ENCODE measurements at regions not wholly inside any gene's neighbourhood (a gene's known extent, or its start where the extent isn't known, plus 50 kb on each side); places are given as distances from the start of the nearest gene placed in this dataset.

DNA sequence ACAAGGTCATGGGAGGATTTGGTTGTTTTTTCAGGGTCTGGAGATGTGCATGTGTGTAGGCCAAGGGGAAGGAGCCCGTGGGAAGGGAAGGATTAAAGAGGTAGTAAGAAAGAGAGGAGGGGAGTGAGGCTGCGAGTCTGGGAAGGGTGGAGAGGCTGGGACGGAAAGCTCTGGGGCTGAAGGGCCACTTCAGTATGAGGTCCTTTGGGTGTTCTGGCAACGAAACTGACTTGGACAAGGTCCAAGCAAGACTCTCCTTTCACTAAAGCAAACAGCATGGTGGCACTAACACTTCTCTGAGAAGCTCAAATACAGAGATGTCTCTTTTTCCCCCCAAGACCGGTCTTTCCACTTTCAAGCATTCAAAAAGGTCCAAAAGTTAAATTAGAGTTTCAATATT, 394.5 kb downstream of the ARHGEF28 start:
- DNase-seq (ENCODE audit: low read depth): no peak
- TF ChIP-seq, protein P1, sequence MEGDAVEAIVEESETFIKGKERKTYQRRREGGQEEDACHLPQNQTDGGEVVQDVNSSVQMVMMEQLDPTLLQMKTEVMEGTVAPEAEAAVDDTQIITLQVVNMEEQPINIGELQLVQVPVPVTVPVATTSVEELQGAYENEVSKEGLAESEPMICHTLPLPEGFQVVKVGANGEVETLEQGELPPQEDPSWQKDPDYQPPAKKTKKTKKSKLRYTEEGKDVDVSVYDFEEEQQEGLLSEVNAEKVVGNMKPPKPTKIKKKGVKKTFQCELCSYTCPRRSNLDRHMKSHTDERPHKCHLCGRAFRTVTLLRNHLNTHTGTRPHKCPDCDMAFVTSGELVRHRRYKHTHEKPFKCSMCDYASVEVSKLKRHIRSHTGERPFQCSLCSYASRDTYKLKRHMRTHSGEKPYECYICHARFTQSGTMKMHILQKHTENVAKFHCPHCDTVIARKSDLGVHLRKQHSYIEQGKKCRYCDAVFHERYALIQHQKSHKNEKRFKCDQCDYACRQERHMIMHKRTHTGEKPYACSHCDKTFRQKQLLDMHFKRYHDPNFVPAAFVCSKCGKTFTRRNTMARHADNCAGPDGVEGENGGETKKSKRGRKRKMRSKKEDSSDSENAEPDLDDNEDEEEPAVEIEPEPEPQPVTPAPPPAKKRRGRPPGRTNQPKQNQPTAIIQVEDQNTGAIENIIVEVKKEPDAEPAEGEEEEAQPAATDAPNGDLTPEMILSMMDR (IDR thresholded peaks at IDR 0.05; ENCODE audit: control insufficient read depth, insufficient read depth, low read depth, low read length, missing control alignments): no peak
- H3K4me3 ChIP-seq (ENCODE audit: control insufficient read depth, low read depth, low read length): no peak overlapping the region

DNA sequence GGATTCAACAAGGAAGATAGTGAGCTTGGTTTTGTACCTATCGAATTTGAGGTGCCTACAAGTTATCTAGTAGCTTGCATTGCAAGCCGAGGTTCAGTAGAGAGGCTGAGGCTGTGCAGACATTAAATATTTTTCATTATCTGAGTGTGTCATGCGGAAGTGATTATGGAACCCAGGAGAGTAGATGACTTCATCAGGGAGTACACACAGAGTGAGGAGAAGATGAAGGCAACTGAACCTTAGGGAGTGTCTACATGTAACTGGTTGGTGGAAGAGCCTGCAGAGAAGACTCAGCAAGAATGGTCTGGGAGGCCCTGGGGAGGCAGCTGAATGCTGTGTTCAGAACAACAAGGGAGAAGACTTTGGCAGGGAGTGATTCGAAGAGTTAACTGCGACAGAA, 393.9 kb downstream of the ARHGEF28 start:
- H3K4me3 ChIP-seq (ENCODE audit: control insufficient read depth, low read depth, low read length): no peak overlapping the region
- no peak for DNase-seq (ENCODE audit: low read depth)
- TF ChIP-seq, protein P1 (IDR thresholded peaks at IDR 0.05; ENCODE audit: control insufficient read depth, insufficient read depth, low read depth, low read length, missing control alignments): no peak

DNA sequence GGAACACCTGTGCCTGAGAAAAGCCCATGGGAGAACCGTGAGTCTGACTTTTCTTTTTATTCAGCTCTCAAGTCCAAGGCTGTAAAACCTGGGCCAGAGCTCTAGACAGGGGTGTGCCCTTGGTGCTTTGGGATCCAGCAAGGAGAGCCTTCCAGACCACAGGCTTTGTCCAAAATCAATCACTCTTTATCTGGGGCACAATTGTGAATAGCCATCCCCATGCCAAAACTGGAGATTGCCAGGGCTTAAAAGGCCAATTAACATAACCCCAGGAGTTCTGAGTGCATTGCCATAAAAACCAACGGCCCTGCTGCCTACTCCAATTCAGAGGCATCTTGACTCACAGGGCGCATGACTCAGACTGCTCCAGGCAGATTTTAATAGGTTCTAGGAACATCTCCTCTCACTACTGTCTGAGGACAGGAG, 391.8 kb downstream of the ARHGEF28 start:
- no peak overlapping the region for H3K4me3 ChIP-seq (ENCODE audit: control insufficient read depth, low read depth, low read length)
- TF ChIP-seq, protein P1 (IDR thresholded peaks at IDR 0.05; ENCODE audit: control insufficient read depth, insufficient read depth, low read depth, low read length, missing control alignments): no peak
- peak; percentile 18 for DNase-seq (ENCODE audit: low read depth)

DNA sequence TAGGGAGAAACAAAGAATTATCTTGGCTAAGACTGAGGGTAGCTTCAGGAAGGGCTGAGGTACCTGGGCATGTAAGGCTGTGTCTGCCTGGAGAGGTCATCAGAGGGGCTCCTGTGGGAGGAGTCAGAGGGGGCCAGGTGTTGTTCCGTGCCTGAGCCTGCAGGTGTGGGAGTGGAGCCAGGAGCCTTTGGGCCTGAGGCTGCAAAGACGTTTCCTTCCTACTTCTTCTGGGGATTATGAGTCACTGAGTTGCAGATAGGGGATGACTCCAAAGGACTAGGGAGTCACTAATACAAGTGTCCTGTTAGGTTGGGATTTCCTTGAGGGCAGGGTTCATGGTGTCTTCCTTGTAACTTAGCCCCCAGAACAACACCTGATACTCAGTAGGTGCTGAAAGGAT, 391.1 kb downstream of the ARHGEF28 start:
- H3K4me3 ChIP-seq (ENCODE audit: control insufficient read depth, low read depth, low read length): no peak overlapping the region
- TF ChIP-seq, protein P1 (IDR thresholded peaks at IDR 0.05; ENCODE audit: control insufficient read depth, insufficient read depth, low read depth, low read length, missing control alignments): no peak
- DNase-seq (ENCODE audit: low read depth): no peak

DNA sequence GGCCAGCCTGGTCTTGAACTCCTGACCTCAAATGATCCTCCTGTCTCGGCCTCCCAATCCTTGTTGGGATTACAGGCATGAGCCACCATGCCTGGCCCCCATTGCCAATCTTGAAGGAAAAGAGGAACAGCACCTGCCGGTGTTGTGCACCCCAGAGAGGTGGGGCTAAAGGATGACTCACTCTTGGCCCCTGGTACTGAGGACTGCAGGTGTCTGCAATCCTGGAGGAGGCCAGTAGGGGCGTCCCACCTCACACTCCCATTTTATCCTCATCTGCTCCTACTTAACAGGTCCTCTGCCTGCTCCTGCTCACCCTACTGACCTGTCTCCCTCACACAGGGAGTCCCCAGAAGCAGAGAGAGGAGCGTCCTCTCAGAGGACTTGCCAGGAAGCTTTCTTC, 390.4 kb downstream of the ARHGEF28 start:
- DNase-seq (ENCODE audit: low read depth): no peak
- TF ChIP-seq, protein P1 (IDR thresholded peaks at IDR 0.05; ENCODE audit: control insufficient read depth, insufficient read depth, low read depth, low read length, missing control alignments): peak; percentile 11
- H3K4me3 ChIP-seq (ENCODE audit: control insufficient read depth, low read depth, low read length): no peak overlapping the region

DNA sequence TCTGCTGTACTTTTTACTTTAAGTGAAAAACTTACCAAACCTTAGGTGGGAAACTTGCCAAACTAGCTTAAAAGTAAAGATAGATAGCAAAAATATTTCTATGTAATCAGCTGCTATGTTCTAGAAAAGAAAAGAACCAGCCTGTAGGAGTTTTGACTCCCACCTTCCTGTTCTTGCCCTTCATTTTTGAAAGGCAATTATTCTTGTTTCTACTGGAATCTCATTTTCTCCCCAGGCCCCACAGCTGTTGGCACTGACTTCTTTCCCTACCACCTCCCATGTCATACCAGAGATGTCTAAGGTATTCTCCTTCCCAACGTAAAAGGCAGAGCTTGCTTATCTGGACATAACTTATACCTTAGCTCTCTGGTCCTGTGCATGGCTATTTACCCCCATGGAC, 389.7 kb downstream of the ARHGEF28 start:
- TF ChIP-seq, protein P1 (IDR thresholded peaks at IDR 0.05; ENCODE audit: control insufficient read depth, insufficient read depth, low read depth, low read length, missing control alignments): no peak
- no peak for DNase-seq (ENCODE audit: low read depth)
- H3K4me3 ChIP-seq (ENCODE audit: control insufficient read depth, low read depth, low read length): no peak overlapping the region

DNA sequence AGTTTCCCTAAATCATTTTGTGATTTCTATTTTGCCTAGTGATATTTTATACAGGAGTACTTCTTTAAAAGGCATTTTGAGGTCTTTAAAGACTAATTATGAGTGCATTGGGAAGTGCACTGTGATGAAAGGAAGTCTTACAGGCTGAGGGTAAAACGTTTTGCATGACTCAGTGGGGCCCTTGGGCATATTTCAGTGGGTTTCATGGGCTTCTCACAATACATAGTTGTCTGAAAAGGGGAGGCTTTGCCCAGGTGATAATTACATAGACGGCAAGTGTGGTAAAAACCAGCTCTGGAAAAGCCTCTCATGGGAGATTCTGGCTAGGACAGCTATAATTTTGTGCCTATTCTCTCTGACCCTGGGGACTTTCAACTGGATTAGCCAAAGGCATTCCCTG, 387.2 kb downstream of the ARHGEF28 start:
- TF ChIP-seq, protein P1 (IDR thresholded peaks at IDR 0.05; ENCODE audit: control insufficient read depth, insufficient read depth, low read depth, low read length, missing control alignments): no peak
- DNase-seq (ENCODE audit: low read depth): no peak

More for the DNA sequence above, 387.2 kb downstream of the ARHGEF28 start:
- H3K4me3 ChIP-seq (ENCODE audit: control insufficient read depth, low read depth, low read length): no peak overlapping the region
